ENCODE measurements at regions not wholly inside any gene's neighbourhood (a gene's known extent, or its start where the extent isn't known, plus 50 kb on each side); places are given as distances from the start of the nearest gene placed in this dataset.

GRCh38 chr2:121018136-121019061, 266.6 kb downstream of the TFCP2L1 start:
- DNase-seq (ENCODE audit: low read depth), result no peak

- DNase-seq (ENCODE audit: low read depth), result no peak
Measured at GRCh38 chr2:121019071-121019470, 265.9 kb downstream of the TFCP2L1 start.

GRCh38 chr2:121019756-121020155, 265.2 kb downstream of the TFCP2L1 start:
- no peak for DNase-seq (ENCODE audit: low read depth)

- no peak for DNase-seq (ENCODE audit: low read depth)
Measured at GRCh38 chr2:121021685-121022084, 263.3 kb downstream of the TFCP2L1 start.

- no peak for DNase-seq (ENCODE audit: low read depth)
Measured at GRCh38 chr2:121028577-121028976, 256.4 kb downstream of the TFCP2L1 start.

- no peak for DNase-seq (ENCODE audit: low read depth)
Measured at GRCh38 chr2:121030523-121030922, 254.5 kb downstream of the TFCP2L1 start.

GRCh38 chr2:121031568-121032340, 253.2 kb downstream of the TFCP2L1 start:
- DNase-seq (ENCODE audit: low read depth), result no peak

- DNase-seq (ENCODE audit: low read depth), result no peak
Measured at GRCh38 chr2:121033461-121033996, 251.5 kb downstream of the TFCP2L1 start.

- no peak for DNase-seq (ENCODE audit: low read depth)
Measured at GRCh38 chr2:121034551-121034950, 250.5 kb downstream of the TFCP2L1 start.

- DNase-seq (ENCODE audit: low read depth), result no peak
Measured at GRCh38 chr2:121036226-121036692, 248.7 kb downstream of the TFCP2L1 start.

GRCh38 chr2:121037480-121037879, 247.5 kb downstream of the TFCP2L1 start:
- no peak for DNase-seq (ENCODE audit: low read depth)

GRCh38 chr2:121038031-121038430, 247.0 kb downstream of the TFCP2L1 start:
- DNase-seq (ENCODE audit: low read depth), result no peak

- DNase-seq (ENCODE audit: low read depth), result no peak
Measured at GRCh38 chr2:121038431-121038830, 246.6 kb downstream of the TFCP2L1 start.

- no peak for DNase-seq (ENCODE audit: low read depth)
Measured at GRCh38 chr2:121038891-121039616, 245.9 kb downstream of the TFCP2L1 start.

GRCh38 chr2:121039679-121040078, 245.3 kb downstream of the TFCP2L1 start:
- DNase-seq (ENCODE audit: low read depth), result no peak

- DNase-seq (ENCODE audit: low read depth), result no peak
Measured at GRCh38 chr2:121041516-121041915, 243.5 kb downstream of the TFCP2L1 start.

GRCh38 chr2:121043061-121043826, 241.8 kb downstream of the TFCP2L1 start:
- no peak for DNase-seq (ENCODE audit: low read depth)

- DNase-seq (ENCODE audit: low read depth), result no peak
Measured at GRCh38 chr2:121043827-121044222, 241.2 kb downstream of the TFCP2L1 start.

GRCh38 chr2:121044412-121044811, 240.6 kb downstream of the TFCP2L1 start:
- no peak for DNase-seq (ENCODE audit: low read depth)

GRCh38 chr2:121045245-121045644, 239.8 kb downstream of the TFCP2L1 start:
- DNase-seq (ENCODE audit: low read depth), result no peak

- no peak for DNase-seq (ENCODE audit: low read depth)
Measured at GRCh38 chr2:121046335-121046734, 238.7 kb downstream of the TFCP2L1 start.
